HCT116 (cell line): ENCODE measurements at regions not wholly inside any gene's neighbourhood (a gene's known extent, or its start where the extent isn't known, plus 50 kb on each side); places are given as distances from the start of the nearest gene placed in this dataset.

Experiments
- ATAC-seq: fragments of 200-7000 bp; cut with Tn5 transposase; 2 replicates; pipeline ENCODE4 v1.9.1; 2020; ENCODE audit warnings: mild to moderate bottlenecking, moderate library complexity
- BruUV-seq: library from RNA; stranded (reverse); fragments of 400-500 nt; replicated peaks from 2 replicates; lab custom pipeline; 2021; lab: Mats Ljungman, UMichigan
- CTCF ChIA-PET: fragments of 300-600 bp; sonication (Branson Sonifier 250); formaldehyde crosslinking; loops from one replicate; lab custom pipeline; 2021; ENCODE audit warnings: antibody characterized with exemption; lab: Charles Lee
- POLR2A ChIA-PET: fragments of 300-600, 350-600 bp; sonication (Branson Sonifier 250); formaldehyde crosslinking; loops from one replicate; lab custom pipeline; 2021; ENCODE audit warnings: antibody characterized with exemption; lab: Charles Lee
- RAD21 ChIA-PET, 2 experiments: fragments of 300-600 bp; sonication (Branson Sonifier 250); formaldehyde crosslinking; loops; one replicate each; lab custom pipeline; 2023; ENCODE audit warnings: low total read pairs in 2 of 2; ENCODE audit not compliant: uncharacterized antibody in 2 of 2, unreplicated experiment in 2 of 2, low non-redundant PET in 1 of 2; lab: Charles Lee
- DNase-seq: peaks from one replicate; pipeline ENCODE4 v3.0.0-alpha.2; 2010; ENCODE audit warnings: low read depth, low spot score
- H2AFZ ChIP-seq: fragments of 200-600 bp; shearing (Covaris generic), sonication (generic); 2 replicates; pipeline ENCODE4 v1.6.1; 2017; ENCODE audit warnings: low read depth, mixed run types, mixed read lengths, antibody characterized with exemption, low read length; ENCODE audit not compliant: poor library complexity, severe bottlenecking
- H3K27ac ChIP-seq: 2 replicates; pipeline ENCODE4 v1.5.1; 2012; ENCODE audit warnings: low read depth, low read length
- H3K27me3 ChIP-seq: fragments of 200-600 bp; sonication (generic); 2 replicates; pipeline ENCODE4 v1.6.1; 2016; ENCODE audit warnings: mixed run types, low read length, mixed read lengths; ENCODE audit not compliant: insufficient read depth
- H3K36me3 ChIP-seq, 2 experiments: fragments of 200-500 bp in 1 of 2; fragments of 200-600 bp in 1 of 2; sonication (Bioruptor generic) in 1 of 2; sonication (generic) in 1 of 2; 2 replicates each; pipeline versions ENCODE4 v1.5.1 to v1.6.1; 2014 to 2016; ENCODE audit warnings: low read length in 2 of 2, inconsistent platforms in 1 of 2, mixed read lengths in 1 of 2, mixed run types in 1 of 2; ENCODE audit not compliant: insufficient read depth in 2 of 2, control insufficient read depth in 1 of 2
- H3K4me1 ChIP-seq, 2 experiments: fragments of 200-600 bp in 1 of 2; sonication (generic) in 1 of 2; 2 replicates each; pipeline versions ENCODE4 v1.5.1 to v1.6.1; 2012 to 2017; ENCODE audit warnings: low read length in 2 of 2, inconsistent platforms in 1 of 2, mild to moderate bottlenecking in 1 of 2, mixed read lengths in 1 of 2, mixed run types in 1 of 2, moderate library complexity in 1 of 2; ENCODE audit not compliant: insufficient read depth in 2 of 2, control insufficient read depth in 1 of 2
- H3K4me2 ChIP-seq: fragments of 200-600 bp; sonication (generic); 2 replicates; pipeline ENCODE4 v1.6.1; 2017; ENCODE audit warnings: mixed run types, low read length, mixed read lengths
- H3K4me3 ChIP-seq, 2 experiments: fragments of 200-600 bp in 1 of 2; sonication (generic) in 1 of 2; replicated peaks in 1 of 2; 2 replicates each; pipeline ENCODE4 v1.5.1; 2011 to 2016; ENCODE audit warnings: low read length in 2 of 2, control low read depth in 1 of 2, low read depth in 1 of 2, mild to moderate bottlenecking in 1 of 2, mixed read lengths in 1 of 2, mixed run types in 1 of 2
- H3K79me2 ChIP-seq: fragments of 200-600 bp; sonication (generic); 2 replicates; pipeline ENCODE4 v1.6.1; 2017; ENCODE audit warnings: mild to moderate bottlenecking, mixed run types, low read length, moderate library complexity, mixed read lengths; ENCODE audit not compliant: insufficient read depth
- H3K9ac ChIP-seq: fragments of 200-600 bp; sonication (generic); 2 replicates; pipeline ENCODE4 v1.6.1; 2016; ENCODE audit warnings: low read length, mixed read lengths
- H3K9me2 ChIP-seq: fragments of 200-600 bp; sonication (generic), shearing (Covaris generic); 2 replicates; pipeline ENCODE4 v1.6.1; 2017; ENCODE audit warnings: mixed run types, mild to moderate bottlenecking, moderate library complexity; ENCODE audit not compliant: insufficient read depth
- H3K9me3 ChIP-seq, 2 experiments: fragments of 200-500 bp in 1 of 2; fragments of 200-600 bp in 1 of 2; sonication (Bioruptor generic) in 1 of 2; sonication (generic) in 1 of 2; 2 replicates each; pipeline ENCODE4 v1.6.1; 2014 to 2017; ENCODE audit warnings: low read length in 2 of 2, mixed read lengths in 2 of 2, inconsistent platforms in 1 of 2, low read depth in 1 of 2, mild to moderate bottlenecking in 1 of 2, mixed run types in 1 of 2, moderate library complexity in 1 of 2; ENCODE audit not compliant: control insufficient read depth in 1 of 2, insufficient read depth in 1 of 2
- H4K20me1 ChIP-seq: fragments of 200-600 bp; sonication (generic), shearing (Covaris generic); 2 replicates; pipeline ENCODE4 v1.6.1; 2017; ENCODE audit warnings: mixed run types, mild to moderate bottlenecking, moderate library complexity; ENCODE audit not compliant: insufficient read depth
- ATF3 ChIP-seq: IDR thresholded peaks from 2 replicates; pipeline ENCODE4 v1.6.1; 2012
- CBX3 ChIP-seq: IDR thresholded peaks from 2 replicates; pipeline ENCODE4 v1.6.1; 2012; ENCODE audit warnings: low read depth
- CEBPB ChIP-seq: IDR thresholded peaks from 2 replicates; pipeline ENCODE4 v1.6.1; 2012; ENCODE audit warnings: low read depth
- EZH2 ChIP-seq: fragments of 200-600 bp; sonication (generic); IDR thresholded peaks from 2 replicates; pipeline ENCODE4 v1.6.1; 2017; ENCODE audit warnings: antibody characterized with exemption, mixed run types
- FOSL1 ChIP-seq: IDR thresholded peaks from 2 replicates; pipeline ENCODE4 v1.6.1; 2012; ENCODE audit warnings: low read depth
- JUND ChIP-seq: IDR thresholded peaks from 2 replicates; pipeline ENCODE4 v1.6.1; 2012
- RAD21 ChIP-seq: IDR thresholded peaks from 2 replicates; pipeline ENCODE4 v1.6.1; 2012; ENCODE audit warnings: low read depth, mild to moderate bottlenecking
- TCF7L2 ChIP-seq: IDR thresholded peaks from 2 replicates; pipeline ENCODE4 v1.7.0; 2011; ENCODE audit warnings: borderline replicate concordance, inconsistent platforms; ENCODE audit not compliant: insufficient read depth, insufficient read length; ENCODE audit errors: extremely low read depth
- ZNF274 ChIP-seq: fragments of 200-500 bp; sonication (Bioruptor generic); IDR thresholded peaks from 2 replicates; pipeline ENCODE4 v1.6.1; 2014; ENCODE audit warnings: mild to moderate bottlenecking, low read depth, low read length, inconsistent platforms
- intact Hi-C: fragments of 100-400 bp; cut with micrococcal nuclease; formaldehyde crosslinking; loops from 2 replicates; pipeline ENCODE4 v1.10.0; 2022
- TF ChIP-seq, protein P1 (sequence below): IDR thresholded peaks from 2 replicates; pipeline ENCODE4 v1.6.1; 2012
- TF ChIP-seq, protein P2 (sequence below), 3 experiments: fragments of 200-600 bp in 1 of 3; sonication (generic) in 1 of 3; IDR thresholded peaks in 2 of 3; conservative IDR thresholded peaks in 1 of 3; 2 replicates each; pipeline ENCODE4 v1.5.1; 2012 to 2017; ENCODE audit warnings: low read depth in 2 of 3, low read length in 2 of 3, antibody characterized with exemption in 1 of 3, borderline replicate concordance in 1 of 3, control low read depth in 1 of 3, mild to moderate bottlenecking in 1 of 3, mixed read lengths in 1 of 3, mixed run types in 1 of 3, moderate library complexity in 1 of 3; ENCODE audit not compliant: insufficient read depth in 1 of 3

DNA sequence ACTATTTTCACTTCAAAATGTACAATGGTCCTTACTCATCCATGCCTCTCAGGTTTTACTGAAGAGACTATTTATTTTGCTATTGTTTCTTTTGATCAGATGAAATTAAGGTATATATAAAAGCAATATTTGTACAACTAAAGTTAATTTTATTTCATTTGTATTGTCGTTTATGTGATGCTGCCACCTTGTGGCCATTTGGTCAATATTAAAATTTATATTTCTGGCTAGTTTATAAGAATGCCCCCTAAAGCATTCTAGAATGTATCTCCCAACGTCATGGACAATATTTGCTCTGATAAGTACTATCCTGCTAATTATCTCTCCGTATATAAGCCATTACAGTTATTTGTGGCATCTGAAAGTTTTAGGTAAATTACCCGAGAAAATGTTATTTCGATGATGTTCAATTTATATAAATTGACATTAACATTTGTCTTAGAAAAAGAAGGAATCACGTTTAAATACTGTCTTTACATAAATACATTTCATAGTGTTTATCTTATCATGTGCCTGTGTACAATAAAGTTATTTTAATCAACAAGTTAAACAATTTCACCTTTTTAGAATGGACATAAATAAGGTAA, 680.0 kb downstream of the TAF11L14 start:
- ChIA-PET RAD21 (no interaction called here), CTCF (interaction anchor here (1.3 kb wide), 1 partner anchor 1098 kb away, joined by 3 read pairs; no protein-coding TSS in a partner anchor), POLR2A (no interaction called here)
- intact Hi-C loops = loop anchor here (1.0 kb wide), 1 partner anchor 1098 kb away; no protein-coding TSS in a partner anchor
- Histone ChIP-seq H4K20me1 (no peaks in the 10 kb centered on the region), H2AFZ (no peak overlapping the region), H3K4me3 (no peak overlapping the region), H3K27ac (no peak overlapping the region), H3K79me2 (no peaks in the 10 kb centered on the region), H3K27me3 (no peaks in the 10 kb centered on the region), H3K9ac (no peak overlapping the region), H3K36me3 (no peaks in the 10 kb centered on the region), H3K4me2 (no peak overlapping the region), H3K4me1 (no peaks in the 10 kb centered on the region), H3K9me2 (no peaks in the 10 kb centered on the region), H3K9me3 (peaks cover 0 to 19% of the 10 kb centered on the region in 2 experiments; a peak in 2 of 4 replicates)
- TF ChIP-seq, protein P1, sequence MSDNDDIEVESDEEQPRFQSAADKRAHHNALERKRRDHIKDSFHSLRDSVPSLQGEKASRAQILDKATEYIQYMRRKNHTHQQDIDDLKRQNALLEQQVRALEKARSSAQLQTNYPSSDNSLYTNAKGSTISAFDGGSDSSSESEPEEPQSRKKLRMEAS = no peak
- TF ChIP-seq ATF3 (no peak), JUND (no peak), ZNF274 (no peak), CEBPB (no peak), CBX3 (no peak), EZH2 (no peak), RAD21 (peak; percentile 21; the same call in 1 of the 2 replicates), FOSL1 (no peak), TCF7L2 (no peak)
- TF ChIP-seq, protein P2, sequence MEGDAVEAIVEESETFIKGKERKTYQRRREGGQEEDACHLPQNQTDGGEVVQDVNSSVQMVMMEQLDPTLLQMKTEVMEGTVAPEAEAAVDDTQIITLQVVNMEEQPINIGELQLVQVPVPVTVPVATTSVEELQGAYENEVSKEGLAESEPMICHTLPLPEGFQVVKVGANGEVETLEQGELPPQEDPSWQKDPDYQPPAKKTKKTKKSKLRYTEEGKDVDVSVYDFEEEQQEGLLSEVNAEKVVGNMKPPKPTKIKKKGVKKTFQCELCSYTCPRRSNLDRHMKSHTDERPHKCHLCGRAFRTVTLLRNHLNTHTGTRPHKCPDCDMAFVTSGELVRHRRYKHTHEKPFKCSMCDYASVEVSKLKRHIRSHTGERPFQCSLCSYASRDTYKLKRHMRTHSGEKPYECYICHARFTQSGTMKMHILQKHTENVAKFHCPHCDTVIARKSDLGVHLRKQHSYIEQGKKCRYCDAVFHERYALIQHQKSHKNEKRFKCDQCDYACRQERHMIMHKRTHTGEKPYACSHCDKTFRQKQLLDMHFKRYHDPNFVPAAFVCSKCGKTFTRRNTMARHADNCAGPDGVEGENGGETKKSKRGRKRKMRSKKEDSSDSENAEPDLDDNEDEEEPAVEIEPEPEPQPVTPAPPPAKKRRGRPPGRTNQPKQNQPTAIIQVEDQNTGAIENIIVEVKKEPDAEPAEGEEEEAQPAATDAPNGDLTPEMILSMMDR (IDR thresholded peaks at IDR 0.05 in 2 of 3, conservative IDR thresholded peaks at IDR 0.05 in 1 of 3; ENCODE audit: borderline replicate concordance in 1 of 3, insufficient read depth in 1 of 3, low read depth in 2 of 3, low read length in 2 of 3) = peak; percentile 6 to 54 (median 12); a peak in 3 of 6 replicates
- ATAC-seq = no peak
- peak; percentile 6 for DNase-seq
- no TSS peak for BruUV-seq
